LNCAP (cell line): ENCODE measurements at regions not wholly inside any gene's neighbourhood (a gene's known extent, or its start where the extent isn't known, plus 50 kb on each side); places are given as distances from the start of the nearest gene placed in this dataset.

Experiments
- TF ChIP-seq, protein P1 (sequence below): fragments of 450-650 bp; IDR thresholded peaks from 2 replicates; pipeline ENCODE4 v1.5.1; 2017; ENCODE audit warnings: mild to moderate bottlenecking

DNA sequence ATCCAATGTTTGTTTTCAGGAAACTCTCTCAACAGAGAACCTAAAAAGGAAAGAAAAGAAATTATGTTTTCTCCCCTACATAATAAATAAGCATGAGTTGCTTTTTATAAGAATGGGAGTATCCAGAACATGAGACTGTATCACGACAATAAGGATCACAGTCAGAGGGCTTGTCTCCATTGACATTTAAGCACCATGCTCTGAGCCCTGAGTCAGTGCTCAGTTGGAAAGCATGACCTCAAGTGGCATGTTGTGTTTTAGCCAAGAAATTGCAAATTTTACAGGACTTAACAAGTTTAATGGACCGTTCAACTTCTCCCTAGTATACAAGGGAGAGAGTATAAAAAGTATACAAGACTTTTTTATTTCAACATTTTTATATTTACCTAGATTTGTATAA lies 431.6 kb downstream of the GJA1 start:
- TF ChIP-seq, protein P1, sequence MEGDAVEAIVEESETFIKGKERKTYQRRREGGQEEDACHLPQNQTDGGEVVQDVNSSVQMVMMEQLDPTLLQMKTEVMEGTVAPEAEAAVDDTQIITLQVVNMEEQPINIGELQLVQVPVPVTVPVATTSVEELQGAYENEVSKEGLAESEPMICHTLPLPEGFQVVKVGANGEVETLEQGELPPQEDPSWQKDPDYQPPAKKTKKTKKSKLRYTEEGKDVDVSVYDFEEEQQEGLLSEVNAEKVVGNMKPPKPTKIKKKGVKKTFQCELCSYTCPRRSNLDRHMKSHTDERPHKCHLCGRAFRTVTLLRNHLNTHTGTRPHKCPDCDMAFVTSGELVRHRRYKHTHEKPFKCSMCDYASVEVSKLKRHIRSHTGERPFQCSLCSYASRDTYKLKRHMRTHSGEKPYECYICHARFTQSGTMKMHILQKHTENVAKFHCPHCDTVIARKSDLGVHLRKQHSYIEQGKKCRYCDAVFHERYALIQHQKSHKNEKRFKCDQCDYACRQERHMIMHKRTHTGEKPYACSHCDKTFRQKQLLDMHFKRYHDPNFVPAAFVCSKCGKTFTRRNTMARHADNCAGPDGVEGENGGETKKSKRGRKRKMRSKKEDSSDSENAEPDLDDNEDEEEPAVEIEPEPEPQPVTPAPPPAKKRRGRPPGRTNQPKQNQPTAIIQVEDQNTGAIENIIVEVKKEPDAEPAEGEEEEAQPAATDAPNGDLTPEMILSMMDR: no peak

DNA sequence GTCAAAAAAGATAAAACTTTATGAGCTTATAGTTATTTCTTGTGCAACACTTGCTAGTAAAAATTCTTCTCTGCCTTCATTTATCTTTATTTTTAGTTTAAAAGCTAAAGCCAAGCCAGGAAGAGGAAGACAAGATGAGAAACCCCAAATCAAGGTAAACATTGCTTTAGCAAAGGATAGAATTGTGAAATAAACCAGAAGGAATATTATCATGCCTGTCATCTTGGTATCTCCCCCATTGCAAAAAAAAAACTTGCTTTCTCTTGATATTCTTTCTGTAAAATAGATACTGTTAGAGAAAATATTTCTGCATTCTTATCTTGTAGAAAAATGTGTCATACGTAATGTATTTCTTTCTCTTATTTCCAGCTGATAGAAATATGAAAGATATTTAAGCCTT lies 432.8 kb downstream of the GJA1 start:
- TF ChIP-seq, protein P1: no peak

DNA sequence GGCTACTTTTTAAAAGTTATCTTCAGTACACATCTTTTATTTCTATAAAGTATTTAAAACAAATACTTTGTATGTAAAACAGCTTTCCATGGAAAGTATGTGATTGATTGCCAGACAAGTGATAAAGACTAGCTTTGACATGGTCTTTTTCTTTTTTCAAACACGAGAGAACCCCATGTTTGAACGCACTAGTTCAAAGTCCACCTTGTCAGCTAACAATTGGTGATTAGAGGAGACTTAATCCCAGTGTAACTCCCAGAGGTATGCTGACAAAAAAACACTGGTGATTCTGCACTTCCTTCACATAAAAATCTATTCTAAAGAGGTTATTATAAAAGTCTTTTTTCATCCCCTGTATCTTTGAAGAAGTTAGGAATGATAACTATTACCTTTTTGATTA lies 438.1 kb downstream of the GJA1 start:
- TF ChIP-seq, protein P1: no peak

DNA sequence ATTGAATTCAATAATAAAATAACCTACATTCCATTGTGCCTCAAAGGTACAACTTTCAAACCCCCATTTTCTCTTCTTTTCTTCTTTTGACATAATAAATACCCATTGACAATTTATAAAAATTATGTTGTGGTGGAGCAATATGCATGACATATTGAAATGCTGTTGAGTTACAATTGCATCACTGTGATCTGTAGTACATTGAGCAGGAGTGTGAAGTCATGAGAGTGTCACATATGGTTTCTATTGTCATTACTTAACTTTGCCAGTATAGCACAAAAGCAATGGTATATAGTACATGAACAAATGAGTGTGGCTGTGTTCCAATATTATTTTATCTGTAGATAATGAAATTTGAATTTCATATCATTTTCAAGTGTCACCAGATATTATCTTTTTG lies 441.3 kb downstream of the GJA1 start:
- TF ChIP-seq, protein P1: no peak

DNA sequence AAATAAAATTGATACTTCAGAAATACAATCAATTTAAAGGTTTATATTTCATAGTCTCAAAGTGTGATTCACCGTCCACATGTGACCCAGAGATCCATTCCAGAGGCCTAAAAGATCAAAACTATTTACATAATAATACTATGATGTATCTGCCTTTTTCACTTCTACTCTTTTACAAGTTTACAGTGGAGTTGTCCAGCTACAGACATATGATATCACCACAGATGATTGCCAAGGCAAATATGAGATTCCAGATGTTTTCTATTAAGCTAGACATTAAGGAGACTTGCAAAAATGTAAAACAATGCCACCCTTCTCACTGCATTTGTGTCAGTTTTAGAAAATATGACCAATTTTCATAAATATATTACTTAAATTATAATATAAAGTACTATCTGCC lies 443.7 kb downstream of the GJA1 start:
- TF ChIP-seq, protein P1: no peak

DNA sequence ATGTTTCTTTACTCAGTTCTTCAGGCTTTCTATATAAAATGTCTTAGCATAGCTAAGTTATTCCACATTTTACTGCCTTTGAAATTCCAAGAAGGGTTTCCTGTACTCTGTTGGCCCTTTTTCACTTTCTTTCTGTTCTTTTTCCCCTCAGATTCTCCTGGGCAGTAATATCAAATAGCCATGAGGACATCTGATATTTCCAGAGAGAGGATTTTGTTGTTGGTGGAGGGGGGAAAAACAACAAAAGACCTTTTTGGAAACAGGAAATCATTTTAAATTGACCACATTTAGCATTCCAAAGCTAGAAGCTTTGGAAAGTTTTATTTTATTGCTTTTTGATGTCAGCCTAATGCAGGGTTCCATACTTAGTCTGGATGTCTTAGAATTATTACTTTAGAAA lies 445.4 kb downstream of the GJA1 start:
- TF ChIP-seq, protein P1: no peak

DNA sequence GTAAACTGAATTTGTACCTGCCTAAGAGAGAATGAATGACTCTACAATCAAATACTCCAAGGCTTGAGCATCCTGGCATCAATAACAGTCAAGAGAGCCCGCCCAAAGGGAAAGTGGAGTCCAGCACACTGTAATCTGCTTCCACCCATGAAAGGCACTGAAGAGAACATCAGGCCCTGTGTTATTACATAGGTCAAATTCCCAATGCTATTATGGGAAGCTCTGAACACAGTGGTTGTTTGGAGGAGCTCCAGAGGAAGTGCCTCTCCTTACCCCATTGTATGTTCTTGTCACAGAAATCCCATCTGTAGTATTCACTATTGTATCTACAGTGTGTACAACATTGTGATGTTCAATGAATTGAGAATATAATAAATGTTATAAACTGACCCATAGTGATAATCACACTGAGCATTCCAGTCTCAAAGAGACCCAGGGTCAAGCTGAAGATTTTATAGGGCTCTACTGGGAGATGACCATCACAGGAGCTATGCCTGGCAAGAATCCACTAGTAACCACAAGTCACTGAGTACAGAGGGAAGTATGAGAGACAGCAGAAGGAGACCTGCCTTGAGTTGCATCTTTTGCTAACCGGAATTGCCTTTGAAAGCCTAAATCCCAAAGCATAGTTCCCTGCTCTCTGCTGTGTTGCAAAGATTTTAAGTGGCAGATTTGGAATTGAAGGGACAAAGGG lies 446.7 kb downstream of the GJA1 start:
- TF ChIP-seq, protein P1: no peak

DNA sequence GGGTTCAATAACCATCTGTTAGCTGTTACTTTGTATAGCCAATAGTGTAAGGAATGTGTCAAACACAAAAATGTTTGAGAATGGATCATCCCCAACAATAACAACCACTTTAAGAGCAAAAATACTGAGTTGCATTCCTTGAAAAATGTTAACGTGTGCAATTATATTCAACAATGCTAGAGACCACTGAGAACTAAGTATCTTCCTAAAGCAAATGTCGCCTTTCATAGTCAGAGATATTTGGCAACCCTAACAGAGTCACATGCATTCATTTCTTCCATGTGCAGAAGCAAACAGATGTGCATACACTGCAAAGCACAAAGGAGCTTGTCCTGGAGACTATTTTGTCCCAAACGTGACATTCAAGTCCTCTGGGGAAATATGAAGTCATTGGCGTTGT lies 448.6 kb downstream of the GJA1 start:
- TF ChIP-seq, protein P1: no peak
